ENCODE measurements at regions not wholly inside any gene's neighbourhood (a gene's known extent, or its start where the extent isn't known, plus 50 kb on each side); places are given as distances from the start of the nearest gene placed in this dataset.
A peak's percentile ranks its signal among the peaks of the same experiment; 100 is the strongest.

- TF ChIP-seq CTCF (IDR thresholded peaks at IDR 0.05; ENCODE audit: poor library complexity, severe bottlenecking), result no peak
Observed at GRCh38 chr5:118552146-118552545, 436.2 kb downstream of the DTWD2 start (continued).

GRCh38 chr5:118551716-118552115 is 436.6 kb downstream of the DTWD2 start:
- H3K36me3 ChIP-seq (ENCODE audit: insufficient read depth, low read length), result no peaks in the 10 kb centered on the region
- H3K9me3 ChIP-seq (ENCODE audit: low read length), result no peaks in the 10 kb centered on the region
- H3F3A ChIP-seq (ENCODE audit: insufficient read depth, low read length, poor library complexity, severe bottlenecking), result no peaks in the 10 kb centered on the region
- H3K4me2 ChIP-seq (ENCODE audit: low read length), result no peak overlapping the region
- H3K27ac ChIP-seq (ENCODE audit: low read length), result peak overlapping the region; percentile 79
- TF ChIP-seq EP300 (conservative IDR thresholded peaks at IDR 0.05; ENCODE audit: poor library complexity, severe bottlenecking) (no peak), CTCF (IDR thresholded peaks at IDR 0.05; ENCODE audit: poor library complexity, severe bottlenecking) (no peak)
- H4K20me1 ChIP-seq (ENCODE audit: insufficient read depth), result no peaks in the 10 kb centered on the region
- H3K27me3 ChIP-seq (ENCODE audit: insufficient read depth, low read depth, low read length), result no peaks in the 10 kb centered on the region
- H3K9ac ChIP-seq (ENCODE audit: low read length), result no peak overlapping the region
- H3K9me2 ChIP-seq (ENCODE audit: insufficient read depth, low read length), result no peaks in the 10 kb centered on the region
- no peaks in the 10 kb centered on the region for H3K79me2 ChIP-seq (replicated peaks; ENCODE audit: insufficient read depth, low read length)
- no peak overlapping the region for H3K4me3 ChIP-seq (ENCODE audit: low read length)
- H2AFZ ChIP-seq (ENCODE audit: low read depth, low read length), result no peak overlapping the region

- Histone ChIP-seq H3K9me2 (ENCODE audit: insufficient read depth, low read length) (no peaks in the 10 kb centered on the region), H4K20me1 (ENCODE audit: insufficient read depth) (no peaks in the 10 kb centered on the region), H3K27ac (ENCODE audit: low read length) (no peak overlapping the region), H3K4me2 (ENCODE audit: low read length) (no peak overlapping the region), H3K9ac (ENCODE audit: low read length) (no peak overlapping the region), H3F3A (ENCODE audit: insufficient read depth, low read length, poor library complexity, severe bottlenecking) (no peaks in the 10 kb centered on the region), H3K4me3 (ENCODE audit: low read length) (no peak overlapping the region), H3K27me3 (ENCODE audit: insufficient read depth, low read depth, low read length) (no peaks in the 10 kb centered on the region), H3K9me3 (ENCODE audit: low read length) (no peaks in the 10 kb centered on the region), H3K79me2 (replicated peaks; ENCODE audit: insufficient read depth, low read length) (no peaks in the 10 kb centered on the region), H2AFZ (ENCODE audit: low read depth, low read length) (no peak overlapping the region), H3K36me3 (ENCODE audit: insufficient read depth, low read length) (no peaks in the 10 kb centered on the region)
- TF ChIP-seq EZH2 (IDR thresholded peaks at IDR 0.05; ENCODE audit: borderline replicate concordance, insufficient read depth, low read length, poor library complexity, severe bottlenecking) (no peak), RAD21 (conservative IDR thresholded peaks at IDR 0.05) (no peak), REST (IDR thresholded peaks at IDR 0.05; ENCODE audit: borderline replicate concordance) (no peak), EP300 (conservative IDR thresholded peaks at IDR 0.05; ENCODE audit: poor library complexity, severe bottlenecking) (no peak), SMC3 (conservative IDR thresholded peaks at IDR 0.05; ENCODE audit: poor library complexity) (no peak), TAF1 (IDR thresholded peaks at IDR 0.05; ENCODE audit: low read depth) (no peak), CTCF (IDR thresholded peaks at IDR 0.05; ENCODE audit: poor library complexity, severe bottlenecking) (no peak), MXI1 (conservative IDR thresholded peaks at IDR 0.05; ENCODE audit: poor library complexity, severe bottlenecking) (no peak), POLR2AphosphoS5 (IDR thresholded peaks at IDR 0.05) (no peak)
Observed at GRCh38 chr5:118551031-118551430, 437.3 kb downstream of the DTWD2 start.
